ENCODE measurements at regions not wholly inside any gene's neighbourhood (a gene's known extent, or its start where the extent isn't known, plus 50 kb on each side); places are given as distances from the start of the nearest gene placed in this dataset.

DNA sequence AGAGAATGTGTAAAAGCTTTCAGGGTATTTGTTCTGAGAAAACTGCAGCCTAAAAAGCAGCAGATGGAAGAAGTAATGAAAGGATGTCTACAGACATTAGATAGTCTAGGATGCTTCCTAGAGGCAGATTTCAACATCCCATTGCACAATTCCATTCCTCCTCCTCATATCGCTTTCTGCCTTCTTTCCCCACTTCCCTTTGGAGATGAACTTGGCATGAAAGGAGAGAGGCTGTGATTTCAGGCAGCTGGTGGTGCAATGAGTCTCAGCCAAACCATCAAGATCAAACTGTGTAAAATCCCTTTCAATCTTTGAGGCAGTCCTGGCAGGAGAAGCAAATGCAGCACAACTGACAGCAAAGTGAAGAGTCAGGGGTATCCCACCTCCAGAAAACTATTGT lies 438.7 kb upstream of the KCNMB2 start:
- TF ChIP-seq, protein P1, sequence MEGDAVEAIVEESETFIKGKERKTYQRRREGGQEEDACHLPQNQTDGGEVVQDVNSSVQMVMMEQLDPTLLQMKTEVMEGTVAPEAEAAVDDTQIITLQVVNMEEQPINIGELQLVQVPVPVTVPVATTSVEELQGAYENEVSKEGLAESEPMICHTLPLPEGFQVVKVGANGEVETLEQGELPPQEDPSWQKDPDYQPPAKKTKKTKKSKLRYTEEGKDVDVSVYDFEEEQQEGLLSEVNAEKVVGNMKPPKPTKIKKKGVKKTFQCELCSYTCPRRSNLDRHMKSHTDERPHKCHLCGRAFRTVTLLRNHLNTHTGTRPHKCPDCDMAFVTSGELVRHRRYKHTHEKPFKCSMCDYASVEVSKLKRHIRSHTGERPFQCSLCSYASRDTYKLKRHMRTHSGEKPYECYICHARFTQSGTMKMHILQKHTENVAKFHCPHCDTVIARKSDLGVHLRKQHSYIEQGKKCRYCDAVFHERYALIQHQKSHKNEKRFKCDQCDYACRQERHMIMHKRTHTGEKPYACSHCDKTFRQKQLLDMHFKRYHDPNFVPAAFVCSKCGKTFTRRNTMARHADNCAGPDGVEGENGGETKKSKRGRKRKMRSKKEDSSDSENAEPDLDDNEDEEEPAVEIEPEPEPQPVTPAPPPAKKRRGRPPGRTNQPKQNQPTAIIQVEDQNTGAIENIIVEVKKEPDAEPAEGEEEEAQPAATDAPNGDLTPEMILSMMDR (IDR thresholded peaks at IDR 0.05) = no peak
- TF ChIP-seq POLR2A (IDR thresholded peaks at IDR 0.05) = no peak
